GM18507 (cell line): ENCODE measurements at regions not wholly inside any gene's neighbourhood (a gene's known extent, or its start where the extent isn't known, plus 50 kb on each side); places are given as distances from the start of the nearest gene placed in this dataset.
"Not testable (repeated sequence)": the region's sequence is repeated elsewhere in the genome, so short reads cannot be mapped to it uniquely, and the experiment has no call there.

ENCODE experiments used
- DNase-seq: peaks from one replicate; pipeline ENCODE4 v3.0.0; 2011; ENCODE audit warnings: low read depth; ENCODE audit not compliant: insufficient read length; ENCODE audit errors: extremely low spot score
- FAIRE-seq: peaks from 2 replicates; lab custom pipeline; 2011; peaks lifted over from hg19 to GRCh38; lab: Jason Lieb, UNC

- not testable (repeated sequence) for FAIRE-seq, DNase-seq
Measured at GRCh38 chr10:42533866-42534265, 104.5 kb downstream of the ZNF33B start.

GRCh38 chr10:42532996-42533395 lies 105.4 kb downstream of the ZNF33B start:
- no peak for DNase-seq
- FAIRE-seq: no peak

GRCh38 chr10:42523098-42523497 lies 115.3 kb downstream of the ZNF33B start:
- DNase-seq: no peak
- FAIRE-seq: no peak

GRCh38 chr10:42519761-42520460 lies 118.5 kb downstream of the ZNF33B start:
- DNase-seq (no peak), FAIRE-seq (no peak)

GRCh38 chr10:42519079-42519478 lies 119.3 kb downstream of the ZNF33B start:
- no peak for DNase-seq
- no peak for FAIRE-seq

GRCh38 chr10:42513921-42514320 lies 124.4 kb downstream of the ZNF33B start:
- DNase-seq: no peak
- FAIRE-seq: no peak

- DNase-seq (no peak), FAIRE-seq (no peak)
Measured at GRCh38 chr10:42491801-42492200, 146.6 kb downstream of the ZNF33B start.

- no peak for DNase-seq
Measured at GRCh38 chr10:42491001-42491592, 147.3 kb downstream of the ZNF33B start.

GRCh38 chr10:42490368-42490767 lies 148.0 kb downstream of the ZNF33B start:
- DNase-seq (no peak), FAIRE-seq (no peak)

More at GRCh38 chr10:42491001-42491592, 147.3 kb downstream of the ZNF33B start:
- no peak for FAIRE-seq

GRCh38 chr10:42488416-42488815 lies 150.0 kb downstream of the ZNF33B start:
- no peak for DNase-seq

GRCh38 chr10:42482411-42482810 lies 156.0 kb downstream of the ZNF33B start:
- no peak for DNase-seq
- FAIRE-seq: no peak

More at GRCh38 chr10:42488416-42488815, 150.0 kb downstream of the ZNF33B start:
- FAIRE-seq: no peak

GRCh38 chr10:42479057-42479456 lies 159.3 kb downstream of the ZNF33B start:
- DNase-seq: no peak
- no peak for FAIRE-seq

- no peak for DNase-seq
- no peak for FAIRE-seq
Measured at GRCh38 chr10:42477170-42477569, 161.2 kb downstream of the ZNF33B start.

- FAIRE-seq: no peak
- DNase-seq: no peak
Measured at GRCh38 chr10:42476101-42476500, 162.3 kb downstream of the ZNF33B start.

GRCh38 chr10:42475168-42476098 lies 162.9 kb downstream of the ZNF33B start:
- FAIRE-seq (no peak), DNase-seq (no peak)

- DNase-seq (no peak), FAIRE-seq (no peak)
Measured at GRCh38 chr10:42454313-42454712, 184.1 kb downstream of the ZNF33B start.

GRCh38 chr10:42431095-42431494 lies 207.3 kb downstream of the ZNF33B start:
- DNase-seq (no peak), FAIRE-seq (no peak)

GRCh38 chr10:42428534-42428933 lies 209.8 kb downstream of the ZNF33B start:
- FAIRE-seq: no peak

GRCh38 chr10:42422911-42423310 lies 215.5 kb downstream of the ZNF33B start:
- no peak for DNase-seq
- no peak for FAIRE-seq

More at GRCh38 chr10:42428534-42428933, 209.8 kb downstream of the ZNF33B start:
- no peak for DNase-seq

- FAIRE-seq (no peak), DNase-seq (no peak)
Measured at GRCh38 chr10:42421812-42422211, 216.6 kb downstream of the ZNF33B start.
